Spleen (tissue), 11 donors: ENCODE measurements at regions not wholly inside any gene's neighbourhood (a gene's known extent, or its start where the extent isn't known, plus 50 kb on each side); places are given as distances from the start of the nearest gene placed in this dataset.

Source experiments
- DNase-seq: peaks from one replicate; pipeline ENCODE4 v3.0.0-alpha.2; 2020
- H3K27ac ChIP-seq, 8 donors: fragments of 200-600 bp; sonication (generic) in 7 of 8; 1 replicate in 4 of 8; 2 replicates in 4 of 8; pipeline versions ENCODE4 v1.5.0 to v1.8.0; 2016 to 2021; ENCODE audit warnings: inconsistent platforms in 4 of 8, mild to moderate bottlenecking in 4 of 8, moderate library complexity in 1 of 8
- H3K27me3 ChIP-seq, 7 donors: fragments of 200-600 bp; sonication (generic) in 6 of 7; replicated peaks in 1 of 7; 1 replicate in 4 of 7; 2 replicates in 3 of 7; pipeline versions ENCODE4 v1.5.0 to v1.8.0; 2016 to 2021; ENCODE audit warnings: inconsistent platforms in 3 of 7, mild to moderate bottlenecking in 1 of 7
- H3K36me3 ChIP-seq, 6 donors: fragments of 200-600 bp; sonication (generic) in 5 of 6; 1 replicate in 4 of 6; 2 replicates in 2 of 6; pipeline versions ENCODE4 v1.5.0 to v1.8.0; 2016 to 2021; ENCODE audit warnings: inconsistent platforms in 2 of 6
- H3K4me1 ChIP-seq, 6 donors: fragments of 200-600 bp; sonication (generic) in 5 of 6; 1 replicate in 3 of 6; 2 replicates in 3 of 6; pipeline versions ENCODE4 v1.5.0 to v1.8.0; 2016 to 2021; ENCODE audit warnings: inconsistent platforms in 3 of 6
- H3K4me3 ChIP-seq, 8 donors: fragments of 200-600 bp; sonication (generic) in 7 of 8; 1 replicate in 4 of 8; 2 replicates in 4 of 8; pipeline versions ENCODE4 v1.5.0 to v1.8.0; 2016 to 2021; ENCODE audit warnings: inconsistent platforms in 4 of 8, mild to moderate bottlenecking in 4 of 8, moderate library complexity in 2 of 8
- H3K9me3 ChIP-seq, 8 donors: fragments of 200-600 bp; sonication (generic) in 7 of 8; 1 replicate in 4 of 8; 2 replicates in 4 of 8; pipeline versions ENCODE4 v1.5.0 to v1.8.0; 2016 to 2021; ENCODE audit warnings: inconsistent platforms in 4 of 8
- CTCF ChIP-seq, 11 experiments: fragments of 200-600 bp in 7 of 11; fragments of 450-650 bp in 4 of 11; sonication (generic) in 4 of 11; IDR thresholded peaks in 8 of 11; conservative IDR thresholded peaks in 3 of 11; 1 replicate in 7 of 11; 2 replicates in 4 of 11; pipeline versions ENCODE4 v1.4.0 to v1.8.0; 2016 to 2021; ENCODE audit warnings: antibody characterized with exemption in 11 of 11, inconsistent platforms in 4 of 11, mild to moderate bottlenecking in 1 of 11
- POLR2A ChIP-seq, 3 donors: fragments of 450-650 bp; IDR thresholded peaks; one replicate each; pipeline ENCODE4 v1.5.1; 2017; ENCODE audit warnings: antibody characterized with exemption in 3 of 3, mild to moderate bottlenecking in 1 of 3
- POLR2AphosphoS5 ChIP-seq, 3 donors: sonication (generic); formaldehyde crosslinking; IDR thresholded peaks; one replicate each; pipeline ENCODE4 v1.5.1; 2017; ENCODE audit warnings: antibody characterized with exemption in 3 of 3
- WGBS, 5 donors: extraction: QIAGEN DNeasy Blood & Tissue Kit in 3 of 5; methylation state at CpG; one replicate each; pipeline versions ENCODE4 v1.1.5 to v1.1.7; 2013 to 2018; 5-methylcytosine and 5-hydroxymethylcytosine counted together
- intact Hi-C: fragments of 100-400 bp; cut with DNase I; formaldehyde crosslinking; loops from one replicate; pipeline ENCODE4 v1.15.0; 2023; ENCODE audit warnings: low total_unique reads
- donor health status: healthy with polysubstance abuse.
- donor health status: DM: no; HTN: no; CAD: no; lungs with moderate emphysema.
- donor health status: DM: no; HTN: no; CAD: no.
- donor health status: Bipolar disorder and iron deficiency.
- donor health status: healthy.
- donor health status: DM: no; HTN: no; CAD: no.
- donor health status: DM: yes; HTN: yes; CAD: no.

GRCh38 chr10:113491967-113492565 is 60.8 kb upstream of the HABP2 start:
- Histone ChIP-seq H3K4me1 (peaks cover 0 to 13% (median 0%) of the 10 kb centered on the region in 6 donors), H3K27ac (no peak overlapping the region), H3K4me3 (no peak overlapping the region), H3K9me3 (no peaks in the 10 kb centered on the region), H3K36me3 (no peaks in the 10 kb centered on the region), H3K27me3 (peaks cover 0 to 8% (median 0%) of the 10 kb centered on the region in 7 donors)
- no peak for DNase-seq
- WGBS, 5 donors = 41 to 72% (median 59%) methylated on average over 3 of the region's 3 CpGs
- intact Hi-C loops = no loop called here
- no peak for TF ChIP-seq POLR2A (IDR thresholded peaks at IDR 0.05)
- no peak for TF ChIP-seq POLR2AphosphoS5 (IDR thresholded peaks at IDR 0.05)
- no peak for TF ChIP-seq CTCF (IDR thresholded peaks at IDR 0.05 in 8 of 11, conservative IDR thresholded peaks at IDR 0.05 in 3 of 11)

GRCh38 chr10:113493195-113493594 is 59.7 kb upstream of the HABP2 start:
- H3K4me3 ChIP-seq = no peak overlapping the region
- peaks cover 0 to 13% (median 0%) of the 10 kb centered on the region in 6 donors for H3K4me1 ChIP-seq
- no peaks in the 10 kb centered on the region for H3K36me3 ChIP-seq
- intact Hi-C loops = no loop called here
- WGBS, 5 donors = 88 to 95% (median 92%) methylated on average over 4 of the region's 4 CpGs
- no peak for DNase-seq
- no peak overlapping the region for H3K27ac ChIP-seq
- H3K9me3 ChIP-seq = no peaks in the 10 kb centered on the region
- peaks cover 0 to 8% (median 0%) of the 10 kb centered on the region in 7 donors for H3K27me3 ChIP-seq
- TF ChIP-seq CTCF (IDR thresholded peaks at IDR 0.05 in 8 of 11, conservative IDR thresholded peaks at IDR 0.05 in 3 of 11) (no peak), POLR2A (IDR thresholded peaks at IDR 0.05) (no peak), POLR2AphosphoS5 (IDR thresholded peaks at IDR 0.05) (no peak)

- intact Hi-C loops = no loop called here
- 63 to 85% (median 70%) methylated on average over 5 of the region's 5 CpGs for WGBS, 5 donors
- TF ChIP-seq POLR2AphosphoS5 (IDR thresholded peaks at IDR 0.05) (no peak), POLR2A (IDR thresholded peaks at IDR 0.05) (no peak)
- no peaks in the 10 kb centered on the region for H3K36me3 ChIP-seq
- peaks cover 0 to 17% (median 0%) of the 10 kb centered on the region in 6 donors for H3K4me1 ChIP-seq
- H3K4me3 ChIP-seq = no peak overlapping the region
- peaks cover 0 to 8% (median 0%) of the 10 kb centered on the region in 7 donors for H3K27me3 ChIP-seq
- no peak overlapping the region for H3K27ac ChIP-seq
- no peaks in the 10 kb centered on the region for H3K9me3 ChIP-seq
- no peak for DNase-seq
Observed at GRCh38 chr10:113493882-113494301, 59.0 kb upstream of the HABP2 start.

- Histone ChIP-seq H3K9me3 (no peaks in the 10 kb centered on the region), H3K27ac (no peak overlapping the region), H3K36me3 (no peaks in the 10 kb centered on the region), H3K4me3 (no peak overlapping the region), H3K4me1 (peaks cover 0 to 23% (median 0%) of the 10 kb centered on the region in 6 donors), H3K27me3 (peaks cover 0 to 8% (median 0%) of the 10 kb centered on the region in 7 donors)
- WGBS, 5 donors = 72 to 78% (median 74%) methylated on average over 7 of the region's 7 CpGs
- intact Hi-C loops = no loop called here
- no peak for DNase-seq
- TF ChIP-seq POLR2A (IDR thresholded peaks at IDR 0.05) = no peak
- TF ChIP-seq CTCF (IDR thresholded peaks at IDR 0.05 in 8 of 11, conservative IDR thresholded peaks at IDR 0.05 in 3 of 11) = no peak
- no peak for TF ChIP-seq POLR2AphosphoS5 (IDR thresholded peaks at IDR 0.05)
Observed at GRCh38 chr10:113494761-113495160, 58.1 kb upstream of the HABP2 start.
